Sigmoid colon (tissue), 3 donors: ENCODE measurements at regions not wholly inside any gene's neighbourhood (a gene's known extent, or its start where the extent isn't known, plus 50 kb on each side); places are given as distances from the start of the nearest gene placed in this dataset.

Source experiments
- POLR2A ChIP-seq, 2 donors: fragments of 450-650 bp; IDR thresholded peaks; one replicate each; pipeline ENCODE4 v1.6.1; 2016; ENCODE audit warnings: antibody characterized with exemption in 2 of 2, mild to moderate bottlenecking in 2 of 2, moderate library complexity in 2 of 2
- TF ChIP-seq, protein P1 (sequence below), 4 experiments: fragments of 450-650 bp in 3 of 4; fragments of 200-600 bp in 1 of 4; IDR thresholded peaks; one replicate each; pipeline ENCODE4 v1.5.1; 2016 to 2019; ENCODE audit warnings: antibody characterized with exemption in 4 of 4, mild to moderate bottlenecking in 3 of 4, moderate library complexity in 2 of 4

DNA sequence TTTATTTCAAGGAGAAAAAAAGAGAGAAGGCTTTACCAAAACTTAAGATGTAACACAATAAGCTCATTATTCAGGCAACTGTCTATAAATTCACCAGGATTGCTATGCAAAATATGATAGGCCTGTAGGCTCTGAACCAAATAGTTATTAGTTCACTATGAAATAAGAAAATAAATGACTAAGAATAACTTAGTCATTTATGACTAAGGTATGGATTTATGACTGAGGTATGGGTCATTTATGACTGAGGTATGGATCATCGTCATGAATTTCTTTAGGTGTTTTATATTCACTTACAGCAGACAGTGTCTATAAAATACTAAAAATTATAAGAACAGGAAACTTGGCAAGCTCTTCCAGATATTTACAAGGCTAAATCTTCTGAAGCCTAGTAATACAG lies 52.1 kb upstream of the SNX9 start:
- TF ChIP-seq, protein P1, sequence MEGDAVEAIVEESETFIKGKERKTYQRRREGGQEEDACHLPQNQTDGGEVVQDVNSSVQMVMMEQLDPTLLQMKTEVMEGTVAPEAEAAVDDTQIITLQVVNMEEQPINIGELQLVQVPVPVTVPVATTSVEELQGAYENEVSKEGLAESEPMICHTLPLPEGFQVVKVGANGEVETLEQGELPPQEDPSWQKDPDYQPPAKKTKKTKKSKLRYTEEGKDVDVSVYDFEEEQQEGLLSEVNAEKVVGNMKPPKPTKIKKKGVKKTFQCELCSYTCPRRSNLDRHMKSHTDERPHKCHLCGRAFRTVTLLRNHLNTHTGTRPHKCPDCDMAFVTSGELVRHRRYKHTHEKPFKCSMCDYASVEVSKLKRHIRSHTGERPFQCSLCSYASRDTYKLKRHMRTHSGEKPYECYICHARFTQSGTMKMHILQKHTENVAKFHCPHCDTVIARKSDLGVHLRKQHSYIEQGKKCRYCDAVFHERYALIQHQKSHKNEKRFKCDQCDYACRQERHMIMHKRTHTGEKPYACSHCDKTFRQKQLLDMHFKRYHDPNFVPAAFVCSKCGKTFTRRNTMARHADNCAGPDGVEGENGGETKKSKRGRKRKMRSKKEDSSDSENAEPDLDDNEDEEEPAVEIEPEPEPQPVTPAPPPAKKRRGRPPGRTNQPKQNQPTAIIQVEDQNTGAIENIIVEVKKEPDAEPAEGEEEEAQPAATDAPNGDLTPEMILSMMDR (IDR thresholded peaks at IDR 0.05): no peak
- no peak for TF ChIP-seq POLR2A (IDR thresholded peaks at IDR 0.05)
